ENCODE measurements at regions not wholly inside any gene's neighbourhood (a gene's known extent, or its start where the extent isn't known, plus 50 kb on each side); places are given as distances from the start of the nearest gene placed in this dataset.

- Histone ChIP-seq H3K36me3 (ENCODE audit: control insufficient read depth, low read length) (no peaks in the 10 kb centered on the region), H3K27ac (ENCODE audit: low read depth, low read length) (no peak overlapping the region)
These were observed 240.0 kb upstream of the FOXN3 start for GRCh38 chr14:89657014-89657413.

GRCh38 chr14:89654998-89655397 lies 238.0 kb upstream of the FOXN3 start:
- Histone ChIP-seq H3K27ac (ENCODE audit: low read depth, low read length) (no peak overlapping the region), H3K4me2 (ENCODE audit: low read length) (no peak overlapping the region), H3K36me3 (ENCODE audit: control insufficient read depth, low read length) (no peaks in the 10 kb centered on the region), H3K79me2 (ENCODE audit: control insufficient read depth, low read length) (no peaks in the 10 kb centered on the region), H3K9me3 (ENCODE audit: control insufficient read depth, insufficient read depth, low read length) (peaks cover 12% of the 10 kb centered on the region; the same call in 1 of the 2 replicates), H3K27me3 (ENCODE audit: control insufficient read depth, low read length) (no peaks in the 10 kb centered on the region), H4K20me1 (ENCODE audit: control insufficient read depth, insufficient read depth, low read depth, low read length) (no peaks in the 10 kb centered on the region), H3K4me3 (ENCODE audit: low read length) (no peak overlapping the region), H3K9me2 (replicated peaks; ENCODE audit: control insufficient read depth, low read length) (no peaks in the 10 kb centered on the region), H3F3A (ENCODE audit: control insufficient read depth, insufficient read depth) (no peaks in the 10 kb centered on the region), H3K4me1 (ENCODE audit: control insufficient read depth, low read length) (no peaks in the 10 kb centered on the region)
- no peak for TF ChIP-seq CTCF (IDR thresholded peaks at IDR 0.05; ENCODE audit: low read depth, low read length, poor library complexity, severe bottlenecking)
- no peak for TF ChIP-seq EZH2phosphoT487 (IDR thresholded peaks at IDR 0.05; ENCODE audit: borderline replicate concordance, low read length)

More at GRCh38 chr14:89657014-89657413, 240.0 kb upstream of the FOXN3 start:
- TF ChIP-seq CTCF (IDR thresholded peaks at IDR 0.05; ENCODE audit: low read depth, low read length, poor library complexity, severe bottlenecking) (no peak), EZH2phosphoT487 (IDR thresholded peaks at IDR 0.05; ENCODE audit: borderline replicate concordance, low read length) (no peak)
- Histone ChIP-seq H3K9me2 (replicated peaks; ENCODE audit: control insufficient read depth, low read length) (no peaks in the 10 kb centered on the region), H3K9me3 (ENCODE audit: control insufficient read depth, insufficient read depth, low read length) (peaks cover 12% of the 10 kb centered on the region; the same call in 1 of the 2 replicates), H3K4me1 (ENCODE audit: control insufficient read depth, low read length) (no peaks in the 10 kb centered on the region), H4K20me1 (ENCODE audit: control insufficient read depth, insufficient read depth, low read depth, low read length) (no peaks in the 10 kb centered on the region), H3F3A (ENCODE audit: control insufficient read depth, insufficient read depth) (no peaks in the 10 kb centered on the region), H3K4me3 (ENCODE audit: low read length) (no peak overlapping the region), H3K4me2 (ENCODE audit: low read length) (no peak overlapping the region), H3K27me3 (ENCODE audit: control insufficient read depth, low read length) (no peaks in the 10 kb centered on the region), H3K79me2 (ENCODE audit: control insufficient read depth, low read length) (no peaks in the 10 kb centered on the region)

GRCh38 chr14:89652352-89652751 lies 235.3 kb upstream of the FOXN3 start:
- Histone ChIP-seq H4K20me1 (ENCODE audit: control insufficient read depth, insufficient read depth, low read depth, low read length) (no peaks in the 10 kb centered on the region), H3K79me2 (ENCODE audit: control insufficient read depth, low read length) (no peaks in the 10 kb centered on the region), H3K9me2 (replicated peaks; ENCODE audit: control insufficient read depth, low read length) (no peaks in the 10 kb centered on the region), H3K9me3 (ENCODE audit: control insufficient read depth, insufficient read depth, low read length) (peaks cover 12% of the 10 kb centered on the region; the same call in 1 of the 2 replicates), H3F3A (ENCODE audit: control insufficient read depth, insufficient read depth) (no peaks in the 10 kb centered on the region), H3K27ac (ENCODE audit: low read depth, low read length) (no peak overlapping the region), H3K36me3 (ENCODE audit: control insufficient read depth, low read length) (no peaks in the 10 kb centered on the region), H3K4me3 (ENCODE audit: low read length) (no peak overlapping the region), H3K4me2 (ENCODE audit: low read length) (no peak overlapping the region), H3K4me1 (ENCODE audit: control insufficient read depth, low read length) (no peaks in the 10 kb centered on the region), H3K27me3 (ENCODE audit: control insufficient read depth, low read length) (no peaks in the 10 kb centered on the region)
- TF ChIP-seq EZH2phosphoT487 (IDR thresholded peaks at IDR 0.05; ENCODE audit: borderline replicate concordance, low read length) (no peak), CTCF (IDR thresholded peaks at IDR 0.05; ENCODE audit: low read depth, low read length, poor library complexity, severe bottlenecking) (no peak)

Measured in DOHH2 (cell line).